GM21786 (cell line): ENCODE measurements at regions not wholly inside any gene's neighbourhood (a gene's known extent, or its start where the extent isn't known, plus 50 kb on each side); places are given as distances from the start of the nearest gene placed in this dataset.
"Not testable (repeated sequence)": the region's sequence is repeated elsewhere in the genome, so short reads cannot be mapped to it uniquely, and the experiment has no call there.

Experiments used
- ATAC-seq: cut with Tn5 transposase; IDR thresholded peaks from one replicate; pipeline ENCODE4 v1.9.1; 2021; ENCODE audit not compliant: unreplicated experiment

DNA sequence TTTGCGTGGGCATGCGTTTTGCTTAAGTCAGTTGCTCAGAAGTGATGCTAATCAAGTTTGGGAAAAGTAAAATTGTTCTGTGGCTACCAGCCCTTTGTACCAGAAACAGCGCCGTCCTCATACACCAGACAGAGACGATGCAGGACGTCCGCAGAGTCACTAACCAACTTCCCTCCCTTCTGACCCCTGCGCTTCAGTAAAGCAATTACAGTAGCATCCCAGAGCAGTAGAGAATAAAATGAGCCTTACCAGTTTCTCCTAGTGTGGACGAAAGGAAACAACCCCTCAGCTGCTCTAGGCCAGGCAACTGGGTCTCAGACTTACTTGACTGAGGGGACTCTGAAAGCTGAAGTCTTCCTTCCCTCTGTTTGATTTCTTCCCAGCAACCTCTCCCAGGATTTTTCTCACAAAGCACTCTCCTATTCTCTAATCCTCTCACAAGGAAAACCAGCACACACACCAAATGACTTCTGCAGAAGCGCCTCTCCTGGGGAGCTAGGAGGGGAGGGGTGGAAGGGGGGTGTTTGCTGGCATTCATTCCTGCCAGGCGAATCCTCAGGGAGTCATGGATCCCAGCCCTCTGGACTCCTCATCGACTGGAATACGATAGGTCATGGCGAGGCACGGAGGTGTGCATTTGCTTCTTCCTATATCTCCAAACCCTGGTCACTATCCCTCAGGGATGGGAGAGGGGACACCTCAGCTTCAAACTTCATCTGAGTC lies 56.0 kb upstream of the MID1 start:
- no peak for ATAC-seq

- ATAC-seq: no peak
Measured at GRCh38 chrX:10677490-10677889, 57.1 kb upstream of the MID1 start.

- no peak for ATAC-seq
Measured at GRCh38 chrX:10679387-10679786, 59.0 kb upstream of the MID1 start.

- ATAC-seq: no peak
Measured at GRCh38 chrX:10681167-10681566, 60.8 kb upstream of the MID1 start.

GRCh38 chrX:10683631-10684030 lies 63.2 kb upstream of the MID1 start:
- not testable (repeated sequence) for ATAC-seq

DNA sequence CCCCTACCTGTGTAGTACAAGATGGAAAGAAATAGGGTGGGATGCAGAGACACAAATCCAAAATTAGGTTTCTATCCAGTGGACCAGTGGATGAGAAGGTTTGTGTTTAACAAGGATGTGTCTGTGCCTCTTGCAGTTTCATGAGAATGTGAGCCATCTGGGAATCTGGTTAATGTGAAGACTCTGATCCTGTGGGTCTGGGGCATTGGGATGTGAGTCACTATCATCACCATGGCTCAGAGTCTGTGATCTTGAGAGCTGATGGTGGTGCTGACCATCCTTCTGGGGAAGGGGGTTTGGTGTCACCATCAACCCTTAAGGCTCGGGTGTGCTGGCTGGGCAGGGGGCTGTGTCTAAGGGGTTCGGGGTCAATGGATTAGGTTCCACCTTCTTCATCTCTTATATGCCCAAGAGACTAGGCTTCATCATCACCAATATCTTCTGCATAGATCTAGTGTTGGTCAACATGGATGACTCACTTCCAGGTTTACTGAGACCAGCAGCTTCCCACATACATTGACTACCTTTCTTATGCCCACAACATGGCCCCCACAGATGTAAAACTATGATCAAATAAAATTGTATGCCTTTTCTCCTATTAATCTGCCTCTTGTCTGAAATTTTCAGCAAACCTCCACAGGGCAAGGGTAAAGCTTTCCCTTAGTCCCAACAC lies 65.7 kb upstream of the MID1 start:
- no peak for ATAC-seq

DNA sequence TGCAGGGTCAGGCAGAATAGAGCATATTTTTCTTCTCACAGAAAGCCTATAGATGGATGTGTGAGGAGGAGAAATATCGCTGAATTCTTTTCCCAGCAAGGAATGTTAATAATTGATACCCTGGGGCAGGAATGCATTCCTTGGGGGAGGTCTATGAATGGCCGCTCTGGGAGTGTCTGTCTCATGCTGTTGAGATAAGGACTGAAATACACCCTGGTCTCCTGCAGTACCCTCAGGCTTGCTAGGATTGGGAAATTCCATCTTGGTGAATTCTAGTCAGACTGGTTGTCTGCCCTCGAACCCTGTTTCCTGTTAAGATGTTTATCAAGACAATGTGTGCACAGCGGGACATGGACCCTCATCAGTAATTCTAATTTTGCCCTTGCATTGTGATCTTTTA lies 71.4 kb upstream of the MID1 start:
- ATAC-seq: not testable (repeated sequence)

DNA sequence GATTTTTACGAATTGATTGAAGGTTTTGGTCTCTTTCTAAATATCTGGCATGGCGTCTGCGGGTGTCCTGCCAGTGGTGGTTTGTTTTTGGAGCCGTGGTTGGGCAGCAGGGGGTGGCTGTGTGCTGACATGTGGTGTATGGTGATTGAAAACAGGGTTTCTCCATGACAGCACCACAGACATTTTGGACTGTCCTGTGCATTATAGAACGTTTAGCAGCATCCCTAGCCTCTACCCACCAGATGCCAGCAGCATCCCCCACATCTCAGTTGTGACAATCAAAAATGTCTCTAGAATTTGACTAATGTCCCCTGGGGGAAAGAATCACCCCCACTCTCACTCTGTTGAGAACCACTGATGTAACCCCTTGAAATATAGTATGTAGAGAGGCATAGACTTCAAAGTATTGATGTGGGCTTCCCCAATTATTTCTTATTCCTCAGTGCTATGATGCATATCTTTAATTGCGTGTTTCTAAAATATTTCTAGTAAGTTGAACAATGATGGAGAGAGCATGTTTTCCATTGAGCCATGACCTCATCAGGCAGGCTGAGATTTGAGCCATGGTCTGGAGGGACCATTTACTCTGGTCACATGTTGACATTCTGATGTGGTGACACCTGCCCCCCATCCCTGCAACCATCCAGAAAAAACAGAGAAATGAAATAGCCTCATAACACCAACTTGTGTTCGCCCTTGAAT lies 77.4 kb upstream of the MID1 start:
- ATAC-seq: no peak

DNA sequence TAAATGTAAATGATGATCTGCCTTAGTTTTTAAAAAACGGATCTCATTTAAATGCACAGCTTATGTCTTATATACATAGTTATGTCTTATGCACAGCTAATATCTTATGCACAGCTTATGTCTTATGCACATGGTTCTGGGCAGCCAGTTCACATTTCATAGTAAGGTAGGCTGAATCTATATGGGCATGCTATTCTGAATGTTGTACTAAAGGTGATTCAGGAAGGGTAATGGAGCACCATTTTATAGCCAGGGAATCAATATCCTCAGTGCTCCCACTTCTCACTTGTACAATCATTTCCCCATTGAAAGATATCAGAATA lies 77.9 kb upstream of the MID1 start:
- ATAC-seq: no peak

- no peak for ATAC-seq
Measured at GRCh38 chrX:10702031-10702430, 81.6 kb upstream of the MID1 start.

GRCh38 chrX:10706342-10706741 lies 86.0 kb upstream of the MID1 start:
- ATAC-seq: not testable (repeated sequence)

DNA sequence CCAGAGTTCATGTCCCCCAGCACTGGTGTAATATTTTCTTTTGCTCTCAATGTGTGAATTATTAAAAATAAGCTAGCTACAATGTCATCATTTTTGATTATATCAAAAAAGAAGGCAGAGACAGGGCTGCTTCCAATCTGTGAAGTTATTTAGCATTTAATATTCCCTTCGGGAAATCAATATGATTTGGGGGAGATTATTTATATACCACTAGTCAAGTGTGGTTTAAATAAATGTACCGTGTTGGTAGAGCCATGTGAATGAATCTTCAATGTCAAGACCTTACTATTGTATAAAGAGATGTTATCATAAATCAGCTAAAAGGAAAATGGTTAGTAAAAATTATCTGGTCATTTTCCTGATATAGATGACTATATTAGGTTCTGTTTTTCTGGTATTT lies 87.4 kb upstream of the MID1 start:
- no peak for ATAC-seq

DNA sequence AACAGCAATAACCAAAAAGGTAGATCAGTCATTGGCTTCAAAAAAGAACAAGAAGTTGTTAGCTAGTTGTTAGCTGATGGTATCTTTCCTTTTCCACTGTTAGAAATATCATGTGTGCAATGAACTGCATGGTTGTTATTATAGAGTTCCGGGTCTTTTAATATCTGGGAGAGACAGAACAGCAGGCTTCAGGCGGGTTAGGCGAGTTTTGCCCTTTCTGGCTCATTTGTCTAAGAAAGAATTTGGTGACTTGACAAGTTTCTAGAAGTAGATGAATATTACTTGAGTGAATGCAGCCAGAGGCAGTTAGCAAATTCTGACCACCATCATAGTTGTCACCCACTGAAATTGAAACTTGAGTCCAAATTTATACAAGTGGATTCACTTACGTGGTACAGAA lies 88.9 kb upstream of the MID1 start:
- ATAC-seq: no peak

DNA sequence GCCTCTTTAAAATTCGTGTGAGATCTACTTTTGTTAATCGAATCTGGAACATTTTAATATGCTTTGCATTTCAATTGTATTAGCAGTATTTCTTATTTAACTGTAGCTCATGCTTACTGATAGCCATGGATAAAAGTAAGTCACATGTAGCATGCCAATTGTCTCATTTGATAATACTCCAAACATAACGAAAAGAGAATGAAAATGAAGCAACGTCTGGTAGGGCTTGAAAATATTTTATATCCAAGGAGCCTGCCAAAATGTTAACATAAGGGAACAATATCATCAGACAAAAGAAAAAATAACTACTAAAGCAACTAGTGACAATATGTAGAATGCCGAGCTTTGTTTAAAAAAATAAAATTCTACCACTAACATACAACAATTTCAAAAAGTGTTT lies 94.1 kb upstream of the MID1 start:
- no peak for ATAC-seq

DNA sequence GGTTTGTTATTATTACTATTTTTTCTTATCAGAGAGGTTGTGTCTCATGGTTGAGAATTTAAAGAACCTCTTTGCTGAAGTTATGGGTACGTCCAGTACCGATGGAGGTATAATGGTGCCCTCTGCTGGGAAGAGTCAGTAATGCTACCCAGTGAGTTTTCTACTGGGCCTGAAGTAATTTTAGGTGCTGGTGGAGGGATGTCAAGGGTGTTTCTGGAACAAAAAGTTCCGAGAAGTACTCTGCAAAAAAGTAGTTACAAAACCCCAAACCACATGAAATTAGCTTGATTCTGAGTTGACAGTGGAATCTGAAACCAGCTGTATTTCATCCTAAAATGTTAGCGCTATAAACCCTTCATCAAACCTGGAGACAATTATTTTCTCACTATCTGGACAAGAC lies 102.5 kb upstream of the MID1 start:
- ATAC-seq: peak; percentile 55

DNA sequence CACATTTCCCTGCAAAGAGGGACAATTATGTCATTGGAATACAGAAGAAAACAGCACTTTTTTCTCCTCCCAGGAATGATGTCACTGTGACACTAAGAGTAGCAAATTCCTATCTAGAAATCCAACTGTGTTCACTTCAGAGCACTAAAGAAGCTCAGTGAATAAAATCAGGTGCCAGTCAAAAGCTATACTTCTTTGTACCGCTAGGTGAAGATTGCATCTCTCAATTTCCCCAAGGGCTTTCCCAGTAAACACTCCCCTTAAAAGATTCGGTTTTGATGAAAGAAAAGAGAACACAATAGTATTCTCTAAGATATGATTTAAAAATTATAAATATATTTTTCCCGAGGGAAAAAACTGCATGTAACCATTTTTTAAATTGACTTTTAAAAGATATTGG lies 104.7 kb upstream of the MID1 start:
- peak; percentile 62 for ATAC-seq

GRCh38 chrX:10726647-10727046 lies 106.3 kb upstream of the MID1 start:
- no peak for ATAC-seq

DNA sequence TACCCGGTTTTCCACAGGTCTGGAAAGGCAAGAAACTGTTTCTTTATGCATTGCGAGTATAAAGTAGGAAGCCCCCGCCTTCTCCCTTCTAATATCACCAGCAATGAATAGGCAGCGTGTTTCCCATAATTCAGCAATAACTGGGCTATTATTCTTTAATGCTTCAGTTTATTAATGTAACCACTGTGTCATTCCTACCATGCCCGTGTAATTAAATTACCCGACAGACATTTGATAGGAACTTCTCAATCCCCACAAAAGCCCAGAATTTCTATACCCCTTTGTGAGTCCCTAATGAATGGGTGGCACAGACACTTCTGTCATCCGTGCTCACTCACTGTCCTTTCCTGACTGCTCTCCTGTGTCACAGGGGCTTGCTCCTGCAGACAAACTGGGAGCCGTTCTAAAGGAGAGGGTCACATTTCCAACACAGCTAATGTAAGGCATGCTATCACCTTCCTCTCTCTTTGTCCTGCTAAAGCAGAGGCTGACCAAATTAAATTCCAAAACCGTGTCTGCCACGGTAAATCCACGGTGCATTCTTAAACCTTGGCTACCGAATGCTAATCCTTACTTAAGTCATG lies 108.5 kb upstream of the MID1 start:
- no peak for ATAC-seq

- ATAC-seq: no peak
Measured at GRCh38 chrX:10739426-10739825, 119.0 kb upstream of the MID1 start.

- ATAC-seq: no peak
Measured at GRCh38 chrX:10741003-10741402, 120.6 kb upstream of the MID1 start.

DNA sequence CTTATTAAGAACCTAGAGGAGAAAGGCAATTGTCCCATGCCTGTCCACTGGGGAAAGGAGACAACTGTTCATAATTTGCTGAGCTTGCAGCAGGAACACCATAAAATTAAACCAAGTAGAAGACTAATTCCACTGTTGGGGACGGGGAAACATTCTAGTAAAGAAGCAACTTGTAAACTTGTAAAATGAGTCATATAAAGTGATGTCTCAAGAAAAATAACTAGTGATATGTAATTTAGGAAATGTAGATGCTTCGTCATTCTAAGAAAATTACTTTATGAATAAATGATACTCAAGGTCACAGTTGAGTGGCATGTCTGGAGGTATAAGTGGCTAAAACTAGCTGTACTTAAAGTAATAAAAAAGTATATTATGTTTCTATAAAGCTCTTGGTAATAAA lies 121.2 kb upstream of the MID1 start:
- no peak for ATAC-seq

DNA sequence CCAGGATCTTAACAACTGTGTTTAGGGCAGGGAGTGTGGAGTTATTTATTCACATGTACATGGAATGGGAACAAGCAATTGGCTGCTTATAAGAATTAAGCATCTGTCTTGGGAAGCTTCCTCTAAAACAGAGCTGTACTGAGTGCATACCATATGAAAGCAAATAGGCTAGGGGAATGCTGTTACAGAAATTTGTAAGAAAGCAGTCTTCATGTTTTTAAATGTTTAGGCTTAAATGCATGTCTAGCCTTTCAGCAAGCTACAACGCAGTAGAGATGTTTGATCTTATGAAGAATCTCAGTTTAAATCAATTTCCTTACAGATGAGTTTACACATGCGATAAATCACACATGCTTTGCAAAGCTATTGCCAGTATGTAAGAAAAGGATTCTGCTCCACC lies 123.1 kb upstream of the MID1 start:
- no peak for ATAC-seq
